H9 (cell line): ENCODE measurements at regions not wholly inside any gene's neighbourhood (a gene's known extent, or its start where the extent isn't known, plus 50 kb on each side); places are given as distances from the start of the nearest gene placed in this dataset.

Source experiments
- DNase-seq: peaks from one replicate; pipeline ENCODE4 v3.0.0-alpha.2; 2017
- H2AFZ ChIP-seq: one replicate; pipeline ENCODE4 v1.6.1; 2013; ENCODE audit warnings: mild to moderate bottlenecking, low read length, control low read depth, moderate library complexity
- H2AK5ac ChIP-seq: 2 replicates; pipeline ENCODE4 v1.6.1; 2013; ENCODE audit warnings: low read length, control low read depth, mixed read lengths; ENCODE audit not compliant: insufficient read length
- H2BK120ac ChIP-seq: one replicate; pipeline ENCODE4 v1.6.1; 2013; ENCODE audit warnings: low read depth, mild to moderate bottlenecking, low read length, control low read depth, inconsistent platforms; ENCODE audit not compliant: poor library complexity, severe bottlenecking
- H2BK12ac ChIP-seq: 2 replicates; pipeline ENCODE4 v1.6.1; 2013; ENCODE audit warnings: low read length, control low read depth, mixed read lengths, low read depth; ENCODE audit not compliant: insufficient read length
- H2BK15ac ChIP-seq: 2 replicates; pipeline ENCODE4 v1.6.1; 2013; ENCODE audit warnings: low read depth, low read length, control low read depth
- H2BK20ac ChIP-seq: one replicate; pipeline ENCODE4 v1.6.1; 2013; ENCODE audit warnings: low read depth, mild to moderate bottlenecking, low read length, control low read depth, inconsistent platforms; ENCODE audit not compliant: poor library complexity, severe bottlenecking
- H2BK5ac ChIP-seq: 2 replicates; pipeline ENCODE4 v1.6.1; 2013; ENCODE audit warnings: low read length, control low read depth, mixed read lengths; ENCODE audit not compliant: insufficient read length
- H3K14ac ChIP-seq: 2 replicates; pipeline ENCODE4 v1.6.1; 2013; ENCODE audit warnings: low read length, control low read depth; ENCODE audit not compliant: insufficient read depth
- H3K18ac ChIP-seq: 2 replicates; pipeline ENCODE4 v1.6.1; 2013; ENCODE audit warnings: low read depth, mild to moderate bottlenecking, mixed read lengths, low read length, control low read depth; ENCODE audit not compliant: insufficient read length
- H3K23ac ChIP-seq: 2 replicates; pipeline ENCODE4 v1.6.1; 2013; ENCODE audit warnings: low read length, control low read depth, mixed read lengths, low read depth; ENCODE audit not compliant: insufficient read length
- H3K23me2 ChIP-seq: 2 replicates; pipeline ENCODE4 v1.6.1; 2013; ENCODE audit warnings: low read depth, mild to moderate bottlenecking, mixed read lengths, low read length, control low read depth; ENCODE audit not compliant: insufficient read length, poor library complexity, severe bottlenecking
- H3K27ac ChIP-seq: 2 replicates; pipeline ENCODE4 v1.5.1; 2013; ENCODE audit warnings: low read length, control low read depth, mixed read lengths, low read depth; ENCODE audit not compliant: insufficient read length
- H3K27me3 ChIP-seq: 2 replicates; pipeline ENCODE4 v1.6.1; 2013; ENCODE audit warnings: low read length, control low read depth, inconsistent platforms; ENCODE audit not compliant: insufficient read depth
- H3K4ac ChIP-seq: 2 replicates; pipeline ENCODE4 v1.6.1; 2013; ENCODE audit warnings: low read depth, mild to moderate bottlenecking, control low read depth, inconsistent platforms, low read length, moderate library complexity
- H3K4me1 ChIP-seq: 2 replicates; pipeline ENCODE4 v1.6.1; 2013; ENCODE audit warnings: low read length, control low read depth, inconsistent platforms; ENCODE audit not compliant: insufficient read depth
- H3K4me2 ChIP-seq: 2 replicates; pipeline ENCODE4 v1.6.1; 2013; ENCODE audit warnings: low read length, control low read depth, mixed read lengths; ENCODE audit not compliant: insufficient read length, insufficient read depth
- H3K56ac ChIP-seq: 2 replicates; pipeline ENCODE4 v1.6.1; 2013; ENCODE audit warnings: low read depth, mild to moderate bottlenecking, mixed read lengths, low read length, control low read depth; ENCODE audit not compliant: insufficient read length
- H3K79me1 ChIP-seq: 2 replicates; pipeline ENCODE4 v1.6.1; 2013; ENCODE audit warnings: low read depth, mild to moderate bottlenecking, moderate library complexity, low read length, control low read depth, inconsistent platforms; ENCODE audit not compliant: insufficient read depth, poor library complexity, severe bottlenecking
- H3K79me2 ChIP-seq: 2 replicates; pipeline ENCODE4 v1.6.1; 2013; ENCODE audit warnings: low read length, control low read depth, inconsistent platforms; ENCODE audit not compliant: insufficient read depth
- H3K9ac ChIP-seq: 2 replicates; pipeline ENCODE4 v1.6.1; 2013; ENCODE audit warnings: low read length, control low read depth, mixed read lengths; ENCODE audit not compliant: insufficient read length; ENCODE audit errors: extremely low read depth
- H3K9me3 ChIP-seq: one replicate; pipeline ENCODE4 v1.6.1; 2013; ENCODE audit warnings: low read depth, low read length, inconsistent platforms; ENCODE audit not compliant: control insufficient read depth
- H3T11ph ChIP-seq: one replicate; pipeline ENCODE4 v1.6.1; 2013; ENCODE audit warnings: mild to moderate bottlenecking, low read length, control low read depth, inconsistent platforms
- H4K20me1 ChIP-seq: one replicate; pipeline ENCODE4 v1.6.1; 2013; ENCODE audit not compliant: control insufficient read depth, insufficient read length, insufficient read depth
- H4K5ac ChIP-seq: 2 replicates; pipeline ENCODE4 v1.6.1; 2013; ENCODE audit warnings: low read depth, mild to moderate bottlenecking, mixed read lengths, low read length, control low read depth; ENCODE audit not compliant: insufficient read length
- H4K8ac ChIP-seq: replicated peaks from 2 replicates; pipeline ENCODE4 v1.6.1; 2013; ENCODE audit warnings: low read length, control low read depth, mixed read lengths, low read depth; ENCODE audit not compliant: insufficient read length
- H4K91ac ChIP-seq: 2 replicates; pipeline ENCODE4 v1.6.1; 2013; ENCODE audit warnings: low read depth, mild to moderate bottlenecking, moderate library complexity, mixed read lengths, low read length, control low read depth; ENCODE audit not compliant: insufficient read length
- H3K27ac Mint-ChIP-seq, 3 experiments: 2 replicates in 2 of 3; 3 replicates in 1 of 3; pipeline ENCODE4 v1.8.0; 2020 to 2021; ENCODE audit warnings: mixed read lengths in 3 of 3, mild to moderate bottlenecking in 1 of 3, moderate library complexity in 1 of 3
- H3K27me3 Mint-ChIP-seq: 2 replicates; pipeline ENCODE4 v1.8.0; 2021; ENCODE audit warnings: low read depth, mild to moderate bottlenecking, moderate library complexity, mixed read lengths
- H3K36me3 Mint-ChIP-seq, 3 experiments: 2 replicates in 2 of 3; 3 replicates in 1 of 3; pipeline ENCODE4 v1.8.0; 2020 to 2021; ENCODE audit warnings: low read depth in 3 of 3, mixed read lengths in 3 of 3; ENCODE audit not compliant: insufficient read depth in 1 of 3
- H3K4me1 Mint-ChIP-seq, 2 experiments: 2 replicates each; pipeline ENCODE4 v1.8.0; 2020; ENCODE audit warnings: mixed read lengths in 2 of 2
- H3K4me3 Mint-ChIP-seq, 2 experiments: 2 replicates in 1 of 2; 3 replicates in 1 of 2; pipeline ENCODE4 v1.8.0; 2020 to 2021; ENCODE audit warnings: mild to moderate bottlenecking in 2 of 2, mixed read lengths in 2 of 2, moderate library complexity in 1 of 2
- H3K9me3 Mint-ChIP-seq, 2 experiments: 2 replicates in 1 of 2; 3 replicates in 1 of 2; pipeline ENCODE4 v1.8.0; 2020; ENCODE audit warnings: mild to moderate bottlenecking in 2 of 2, mixed read lengths in 2 of 2, moderate library complexity in 1 of 2
- WGBS: extraction: QIAGEN DNeasy Blood & Tissue Kit; methylation state at CpG from one replicate; pipeline ENCODE4 v1.1.7; 2013; ENCODE audit warnings: missing lambda C conversion rate, low lambda C conversion rate, mixed read lengths; ENCODE audit not compliant: insufficient read length; ENCODE audit errors: extremely low coverage; 5-methylcytosine and 5-hydroxymethylcytosine counted together
- TF ChIP-seq, protein P1 (sequence below): fragments of 200-600 bp; sonication (generic); conservative IDR thresholded peaks from 3 replicates; pipeline ENCODE4 v1.8.0; 2021; ENCODE audit warnings: antibody characterized with exemption, mild to moderate bottlenecking

DNA sequence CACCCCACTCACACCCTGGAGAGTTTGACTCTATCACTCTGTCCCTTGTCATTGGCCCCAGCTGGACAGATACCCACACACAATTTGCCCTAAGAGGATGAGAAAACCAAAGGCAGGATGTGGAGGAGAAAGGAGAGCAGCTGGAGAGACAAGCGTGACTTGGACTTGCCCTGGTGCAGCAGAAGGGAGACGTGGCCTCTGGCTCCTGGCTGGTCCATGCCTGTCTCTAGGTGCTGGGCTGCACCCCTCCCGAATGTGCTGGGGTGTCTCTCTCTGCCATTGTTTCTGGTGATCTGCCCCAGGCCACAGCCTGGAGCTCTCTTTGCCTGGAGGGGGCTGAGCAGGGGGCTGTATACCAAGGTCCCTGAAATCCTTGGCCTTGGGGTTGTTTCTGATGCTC lies 88.7 kb upstream of the HDAC4 start:
- Histone ChIP-seq H4K20me1 (no peaks in the 10 kb centered on the region), H2BK20ac (no peak overlapping the region), H4K8ac (no peak overlapping the region), H3K27ac (no peak overlapping the region), H3K9me3 (no peaks in the 10 kb centered on the region), H3K23me2 (no peaks in the 10 kb centered on the region), H3K4me2 (no peak overlapping the region), H3K18ac (no peak overlapping the region), H2BK5ac (no peak overlapping the region), H3K4me1 (no peaks in the 10 kb centered on the region), H3K14ac (no peak overlapping the region), H3K9ac (no peak overlapping the region), H4K5ac (no peak overlapping the region), H4K91ac (no peak overlapping the region), H3K23ac (no peak overlapping the region), H3K27me3 (no peaks in the 10 kb centered on the region), H3K56ac (no peak overlapping the region), H2BK15ac (no peak overlapping the region), H3T11ph (no peak overlapping the region), H2AK5ac (no peak overlapping the region), H2BK120ac (no peak overlapping the region), H3K79me1 (no peaks in the 10 kb centered on the region), H3K4ac (no peak overlapping the region), H2BK12ac (no peak overlapping the region), H2AFZ (no peak overlapping the region), H3K79me2 (no peaks in the 10 kb centered on the region)
- TF ChIP-seq, protein P1, sequence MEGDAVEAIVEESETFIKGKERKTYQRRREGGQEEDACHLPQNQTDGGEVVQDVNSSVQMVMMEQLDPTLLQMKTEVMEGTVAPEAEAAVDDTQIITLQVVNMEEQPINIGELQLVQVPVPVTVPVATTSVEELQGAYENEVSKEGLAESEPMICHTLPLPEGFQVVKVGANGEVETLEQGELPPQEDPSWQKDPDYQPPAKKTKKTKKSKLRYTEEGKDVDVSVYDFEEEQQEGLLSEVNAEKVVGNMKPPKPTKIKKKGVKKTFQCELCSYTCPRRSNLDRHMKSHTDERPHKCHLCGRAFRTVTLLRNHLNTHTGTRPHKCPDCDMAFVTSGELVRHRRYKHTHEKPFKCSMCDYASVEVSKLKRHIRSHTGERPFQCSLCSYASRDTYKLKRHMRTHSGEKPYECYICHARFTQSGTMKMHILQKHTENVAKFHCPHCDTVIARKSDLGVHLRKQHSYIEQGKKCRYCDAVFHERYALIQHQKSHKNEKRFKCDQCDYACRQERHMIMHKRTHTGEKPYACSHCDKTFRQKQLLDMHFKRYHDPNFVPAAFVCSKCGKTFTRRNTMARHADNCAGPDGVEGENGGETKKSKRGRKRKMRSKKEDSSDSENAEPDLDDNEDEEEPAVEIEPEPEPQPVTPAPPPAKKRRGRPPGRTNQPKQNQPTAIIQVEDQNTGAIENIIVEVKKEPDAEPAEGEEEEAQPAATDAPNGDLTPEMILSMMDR = no peak
- Mint-ChIP-seq H3K36me3 (no peaks in the 10 kb centered on the region), H3K4me3 (no peak overlapping the region), H3K27me3 (peaks cover 5% of the 10 kb centered on the region), H3K4me1 (peaks cover 0 to 4% of the 10 kb centered on the region in 2 experiments; a peak in 1 of 4 replicates), H3K9me3 (no peaks in the 10 kb centered on the region; a peak in 1 of 5 replicates), H3K27ac (no peak overlapping the region)
- WGBS = no CpG with 5 or more reads among the region's 3 CpGs
- no peak for DNase-seq
